GM19043 (cell line): ENCODE measurements at regions not wholly inside any gene's neighbourhood (a gene's known extent, or its start where the extent isn't known, plus 50 kb on each side); places are given as distances from the start of the nearest gene placed in this dataset.

ENCODE experiments used
- ATAC-seq: cut with Tn5 transposase; IDR thresholded peaks from one replicate; pipeline ENCODE4 v1.9.1; 2021; ENCODE audit warnings: low read depth; ENCODE audit not compliant: unreplicated experiment

DNA sequence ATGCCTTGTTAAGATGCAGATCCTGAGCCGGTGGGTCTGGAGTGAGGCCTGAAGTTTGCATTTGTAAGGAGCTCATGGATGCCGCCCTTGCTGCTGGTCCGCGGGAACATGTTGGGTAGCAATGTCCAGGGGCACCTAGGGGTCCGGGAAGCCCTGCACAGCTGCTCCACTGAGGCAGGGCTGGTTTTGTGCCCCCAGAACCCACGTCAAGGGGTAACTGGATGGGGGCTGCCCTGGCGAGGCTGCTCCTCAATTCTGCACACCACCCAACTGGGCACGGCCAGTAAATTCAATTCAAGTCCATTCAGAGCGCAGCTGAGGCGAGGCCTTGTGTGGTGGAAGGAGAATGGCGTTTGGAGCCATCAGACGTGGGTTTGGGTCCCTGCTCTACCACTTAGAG lies 246.3 kb upstream of the PITRM1 start:
- no peak for ATAC-seq

DNA sequence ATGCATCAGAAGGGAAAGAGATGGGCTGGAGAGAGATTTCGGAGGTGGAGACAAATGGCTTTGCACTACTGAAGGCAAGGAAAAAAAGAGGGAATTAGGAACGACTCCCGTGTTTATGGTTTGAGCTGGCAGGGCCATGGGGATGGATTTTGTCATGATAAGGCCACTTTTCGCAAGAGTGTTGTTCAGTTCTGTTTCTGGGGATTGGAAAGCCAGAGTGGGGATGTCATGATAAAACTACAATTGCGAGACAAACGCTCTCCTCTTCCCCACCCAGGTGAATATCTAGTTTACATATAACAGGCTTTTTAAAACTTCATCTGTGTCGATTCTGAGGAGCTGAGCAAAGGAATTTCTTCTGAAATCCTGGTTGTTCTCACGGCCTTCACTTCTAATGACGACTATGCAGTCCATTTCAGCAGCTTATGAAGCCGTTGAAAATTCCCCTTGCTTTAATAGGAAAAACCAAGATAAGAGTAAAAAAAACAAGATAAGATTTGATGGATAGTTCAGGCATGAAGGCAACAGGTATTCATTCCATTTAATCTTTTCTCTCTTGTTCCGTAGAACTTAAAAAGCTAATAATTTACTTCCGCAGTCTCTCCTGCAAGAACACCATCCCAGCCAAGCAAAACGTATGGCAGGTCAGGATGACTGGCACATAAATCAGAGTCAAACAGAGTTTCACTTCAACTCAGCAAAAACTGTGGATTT lies 245.6 kb upstream of the PITRM1 start:
- ATAC-seq: no peak

DNA sequence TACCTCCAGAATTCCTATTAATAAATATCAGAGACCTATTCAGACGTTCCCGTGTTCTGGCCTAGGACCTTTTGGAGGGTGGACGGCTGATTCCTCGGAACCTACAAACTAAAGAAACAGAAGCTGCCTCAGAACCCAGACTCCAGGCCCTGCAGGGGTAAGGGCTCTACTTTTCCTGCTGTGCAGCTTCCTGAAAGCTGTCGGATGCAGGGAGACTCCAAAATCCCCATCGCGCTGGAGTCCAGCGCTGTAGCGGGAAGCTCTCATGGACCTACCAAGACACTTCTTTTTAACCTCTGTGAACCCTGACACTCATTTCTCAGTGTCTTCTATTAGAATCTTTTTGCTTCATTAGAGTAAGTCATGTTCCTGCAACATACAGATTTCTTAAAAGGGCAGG lies 244.5 kb upstream of the PITRM1 start:
- no peak for ATAC-seq

DNA sequence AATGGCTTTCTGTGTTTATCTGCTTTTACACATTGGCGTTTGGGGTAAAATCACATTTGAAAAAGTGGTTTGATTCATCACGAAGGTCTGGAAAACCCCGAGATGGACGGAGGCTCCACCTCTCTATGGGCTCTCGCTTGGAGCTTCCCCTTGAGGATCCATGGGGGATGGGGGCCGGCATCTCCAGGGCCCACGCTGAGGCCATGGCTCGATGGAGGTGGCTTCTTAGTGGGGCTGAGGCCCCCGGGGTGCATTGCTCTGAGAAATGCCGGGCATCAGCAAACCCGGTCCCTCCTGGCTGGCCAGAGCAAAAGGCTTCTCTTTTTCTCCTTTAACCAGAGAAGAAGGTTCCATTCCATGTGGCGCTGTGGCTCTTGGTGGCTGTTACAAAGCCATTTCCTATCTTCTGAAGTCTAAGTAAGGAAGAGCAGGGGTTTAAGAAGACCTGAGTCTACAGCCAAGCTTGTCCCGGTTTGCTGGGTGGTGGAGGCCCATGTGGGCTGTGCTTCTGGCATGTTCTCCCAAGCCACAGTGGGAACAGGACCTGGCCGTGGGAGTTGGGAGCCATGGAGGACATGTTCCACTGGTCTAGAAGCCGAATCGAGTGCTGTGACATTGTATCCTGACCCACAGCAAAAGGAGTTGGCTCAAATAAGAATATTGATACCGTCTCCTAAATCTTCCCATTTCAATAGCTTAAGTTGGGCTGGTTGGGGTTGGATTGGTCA lies 243.5 kb upstream of the PITRM1 start:
- no peak for ATAC-seq

DNA sequence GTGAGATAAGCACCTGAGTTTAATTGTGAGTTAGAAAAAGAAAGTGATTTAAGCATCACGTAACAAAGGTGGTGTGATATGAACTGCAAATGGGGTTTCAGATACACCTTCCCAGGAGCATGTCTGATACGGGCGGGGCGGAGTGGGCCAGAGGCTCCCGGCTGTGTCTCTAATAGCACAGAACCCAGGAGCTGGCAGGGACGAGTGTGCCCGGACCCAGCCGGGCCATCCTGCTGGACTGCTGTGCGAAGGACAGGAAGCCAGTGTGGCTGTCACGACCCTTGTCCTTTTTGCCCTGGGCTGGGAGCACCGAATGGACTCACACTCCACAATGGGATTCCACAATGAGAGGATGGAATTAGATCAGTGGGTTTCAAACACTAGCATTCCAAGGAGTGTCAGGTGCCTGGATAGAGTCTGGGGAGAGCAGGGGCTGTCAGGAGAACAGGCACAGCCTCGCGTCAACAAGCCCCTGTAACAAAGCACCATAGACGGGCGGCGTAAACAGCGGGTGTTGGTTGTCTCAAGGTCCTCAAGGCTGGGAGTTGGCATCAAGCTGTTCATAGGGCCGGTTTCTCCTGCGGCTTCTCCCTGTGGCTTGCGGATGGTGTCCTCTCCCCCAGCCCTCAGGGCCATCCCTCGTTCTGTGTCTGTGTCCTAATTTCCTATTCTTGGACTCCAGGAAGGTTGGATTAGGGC lies 242.6 kb upstream of the PITRM1 start:
- no peak for ATAC-seq

DNA sequence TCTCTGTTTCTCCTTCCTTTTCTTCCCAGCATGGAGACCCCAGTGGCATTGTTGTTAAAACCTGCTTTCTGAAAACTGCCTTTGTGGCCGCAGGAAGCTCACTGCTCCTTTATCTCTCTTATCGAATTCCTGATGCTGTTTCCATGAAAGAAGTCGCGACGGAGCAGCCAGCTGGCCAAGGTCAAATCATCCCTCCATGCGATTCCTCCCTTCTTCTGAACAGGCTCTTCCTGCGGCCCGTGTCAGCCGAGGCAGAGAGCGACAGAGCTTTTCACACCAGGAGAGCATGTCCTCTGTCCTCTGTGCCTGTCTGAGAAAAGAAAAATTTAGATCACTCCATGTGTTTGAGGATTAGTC lies 242.1 kb upstream of the PITRM1 start:
- ATAC-seq: no peak

DNA sequence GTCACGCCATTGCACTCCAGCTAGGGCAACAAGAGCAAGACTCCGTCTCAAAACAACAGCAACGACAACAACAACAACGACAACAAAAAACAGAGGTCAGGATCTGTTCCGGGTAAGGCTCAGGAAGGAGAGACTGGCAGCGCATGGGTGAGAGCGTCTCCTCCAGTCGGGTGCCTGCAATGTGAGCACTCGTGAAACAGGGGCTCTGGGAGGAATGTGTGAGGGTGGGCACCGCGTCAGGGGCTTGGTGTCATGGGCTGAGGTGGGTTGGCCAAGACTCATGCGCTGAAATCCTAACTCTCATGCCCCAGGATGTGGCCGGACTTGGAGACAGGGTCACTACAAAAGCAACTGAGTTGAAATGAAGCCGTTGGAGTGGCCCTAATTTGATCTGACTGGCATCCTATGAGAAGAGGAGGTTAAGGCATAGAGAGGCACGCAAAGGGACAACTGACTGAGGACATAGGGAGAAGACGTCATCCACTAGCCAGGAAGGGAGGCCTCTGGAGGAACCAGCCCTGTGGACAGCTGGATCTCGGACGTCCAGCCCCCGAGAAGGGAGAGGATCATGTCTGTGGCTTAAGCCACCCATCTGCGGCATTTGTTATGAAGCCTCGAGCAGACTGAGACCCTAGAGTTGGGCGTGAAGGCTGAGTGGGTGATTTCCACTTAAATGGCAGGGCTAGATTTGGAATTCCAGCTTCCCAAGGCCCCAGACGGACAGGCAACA lies 241.5 kb upstream of the PITRM1 start:
- ATAC-seq: no peak

DNA sequence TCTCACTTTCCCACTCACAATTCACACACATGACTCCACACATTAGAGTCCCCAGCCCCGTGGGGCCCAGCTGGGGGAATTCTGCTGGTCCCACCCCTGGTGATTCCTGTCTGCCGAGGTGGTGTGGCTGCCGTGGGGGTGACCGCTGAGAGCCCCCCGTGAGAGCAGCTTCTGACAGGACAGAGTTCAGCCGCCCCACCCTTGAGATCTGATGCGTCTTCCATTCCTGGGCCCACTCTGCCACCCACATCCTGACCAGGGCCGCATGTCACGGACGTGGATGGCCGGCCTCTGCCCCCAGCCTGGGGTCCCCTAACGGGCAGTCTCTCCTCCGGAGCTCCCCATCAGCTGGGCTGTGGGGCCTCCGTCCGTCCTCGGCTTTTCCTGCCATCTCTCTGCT lies 240.1 kb upstream of the PITRM1 start:
- ATAC-seq: no peak

DNA sequence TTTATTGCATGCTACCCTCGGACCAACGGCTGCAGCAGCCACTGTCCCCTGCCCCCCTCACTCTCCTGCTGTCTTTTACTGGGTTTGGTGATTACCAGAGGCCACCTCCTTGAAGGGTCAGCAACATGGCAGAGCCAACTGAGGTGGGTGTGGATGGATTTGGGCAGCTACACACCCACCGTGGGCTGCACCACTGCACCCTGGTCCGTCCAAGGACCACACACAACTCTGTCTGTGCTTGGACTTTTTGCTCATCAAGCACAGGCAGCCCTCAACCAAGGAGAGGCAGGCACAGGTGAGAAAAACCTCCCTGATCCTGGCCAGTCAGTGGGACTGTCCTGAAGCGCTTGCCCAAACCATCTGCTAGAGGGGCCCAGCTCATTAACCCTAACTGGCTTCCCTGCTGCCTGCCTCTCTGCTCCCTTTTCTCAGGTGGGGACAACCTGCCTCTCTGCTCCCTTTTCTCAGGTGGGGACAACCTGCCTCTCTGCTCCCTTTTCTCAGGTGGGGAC lies 239.5 kb upstream of the PITRM1 start:
- no peak for ATAC-seq

DNA sequence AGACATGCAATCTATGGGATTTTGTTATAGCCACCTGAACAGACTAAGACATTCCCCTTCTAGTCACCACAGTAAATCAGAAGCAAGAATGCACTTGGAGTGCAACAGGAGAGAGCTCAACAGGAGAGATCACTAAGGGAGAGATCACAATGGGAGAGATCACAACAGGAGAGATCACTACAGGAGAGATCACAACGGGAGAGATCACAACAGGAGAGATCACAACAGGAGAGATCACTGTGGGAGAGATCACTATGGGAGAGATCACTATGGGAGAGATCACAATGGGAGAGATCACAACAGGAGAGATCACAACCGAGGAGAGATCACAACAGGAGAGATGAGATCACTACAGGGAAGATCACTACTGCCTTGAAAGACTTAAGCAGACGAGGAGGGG lies 238.5 kb upstream of the PITRM1 start:
- ATAC-seq: no peak

DNA sequence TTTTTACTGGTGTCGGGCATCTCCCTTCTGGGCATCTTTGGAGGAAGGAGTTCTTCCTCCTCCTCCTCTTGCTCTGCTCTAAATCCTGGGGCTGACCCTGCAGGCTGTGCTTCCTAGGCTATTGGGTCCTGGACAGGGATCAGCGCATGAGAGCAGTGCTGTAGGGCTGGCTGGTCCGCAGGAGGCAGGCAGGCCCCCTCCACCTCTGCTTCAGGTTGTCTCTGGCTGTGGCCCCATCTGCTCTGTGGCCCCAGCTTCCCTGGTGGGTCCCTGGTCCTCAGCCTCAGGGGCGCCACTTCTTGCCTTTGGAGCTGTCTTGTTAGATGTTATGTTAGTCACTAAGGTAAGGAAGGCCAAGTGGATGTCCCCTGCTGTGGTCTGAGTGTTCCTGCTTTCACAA lies 237.3 kb upstream of the PITRM1 start:
- ATAC-seq: no peak

DNA sequence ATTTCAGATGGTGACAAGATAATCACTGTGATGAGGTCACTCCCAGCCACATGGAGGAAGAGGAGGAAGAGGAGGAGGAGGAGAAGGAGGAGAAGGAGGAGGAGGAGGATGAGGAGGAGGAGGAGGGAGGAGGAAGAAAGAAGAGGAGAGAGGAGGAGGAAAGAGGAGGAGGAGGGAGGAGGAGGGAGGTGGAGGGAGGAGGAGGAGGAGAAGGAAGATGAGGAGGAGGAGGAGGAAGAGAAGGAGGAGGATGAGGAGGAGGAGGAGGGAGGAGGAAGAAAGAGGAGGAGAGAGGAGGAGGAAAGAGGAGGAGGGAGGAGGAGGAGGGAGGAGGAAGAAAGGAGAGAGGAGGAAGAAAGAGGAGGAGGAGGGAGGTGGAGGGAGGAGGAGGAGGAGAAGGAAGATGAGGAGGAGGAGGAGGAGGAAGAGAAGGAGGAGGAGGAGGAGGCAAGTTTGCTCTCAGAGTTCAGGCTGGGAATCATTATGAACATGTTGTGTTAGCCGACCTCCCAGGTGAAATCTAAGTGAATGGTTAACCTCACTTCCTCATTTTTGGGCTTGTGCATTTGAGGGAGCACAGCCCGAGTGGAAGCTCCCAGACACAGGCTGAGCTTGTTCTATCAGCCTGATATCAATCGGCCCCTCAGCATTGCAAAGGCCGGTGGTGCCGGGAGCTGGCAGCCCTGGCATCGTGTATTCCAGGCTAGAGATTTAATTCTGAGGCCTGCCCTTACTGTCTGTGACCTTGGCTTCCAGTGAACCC lies 236.2 kb upstream of the PITRM1 start:
- peak; percentile 79 for ATAC-seq

DNA sequence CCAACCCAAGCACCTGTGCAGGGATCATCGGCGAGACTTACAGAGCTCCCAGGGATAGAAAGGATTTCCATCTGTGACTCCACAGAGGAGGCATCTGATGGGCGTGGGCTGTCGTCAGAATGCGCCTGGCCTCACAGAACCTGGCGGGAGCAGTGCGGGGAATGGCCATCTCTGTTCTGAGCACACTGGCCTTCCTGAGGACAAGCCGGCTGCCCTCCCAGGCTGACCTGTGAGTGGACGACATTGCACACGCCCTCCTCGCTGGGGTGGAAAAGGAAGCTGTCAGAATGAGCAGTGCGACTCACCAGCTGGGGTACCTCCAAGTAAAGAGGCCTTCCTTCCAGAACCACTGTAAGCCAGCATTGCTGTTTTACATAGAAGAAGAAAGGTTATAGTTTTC lies 234.6 kb upstream of the PITRM1 start:
- no peak for ATAC-seq

DNA sequence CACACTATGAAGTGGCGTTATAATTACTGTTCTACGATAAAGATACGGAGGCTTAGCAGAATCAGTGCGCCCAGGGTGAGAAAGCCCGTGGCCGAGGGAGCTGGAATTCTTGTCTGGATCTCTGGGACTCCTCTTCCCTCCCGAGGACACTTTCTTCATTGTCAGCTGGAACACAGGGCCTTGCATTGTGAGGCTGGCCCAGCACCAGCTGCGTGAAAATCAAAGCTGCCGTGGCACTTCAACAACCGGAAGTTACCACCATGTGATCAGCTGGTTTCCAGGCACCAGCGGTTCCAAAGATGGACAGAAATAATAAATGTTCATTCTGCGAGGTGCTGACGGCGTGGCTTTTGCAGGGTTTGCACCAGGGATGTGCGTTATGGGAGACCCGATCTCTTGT lies 234.0 kb upstream of the PITRM1 start:
- no peak for ATAC-seq

DNA sequence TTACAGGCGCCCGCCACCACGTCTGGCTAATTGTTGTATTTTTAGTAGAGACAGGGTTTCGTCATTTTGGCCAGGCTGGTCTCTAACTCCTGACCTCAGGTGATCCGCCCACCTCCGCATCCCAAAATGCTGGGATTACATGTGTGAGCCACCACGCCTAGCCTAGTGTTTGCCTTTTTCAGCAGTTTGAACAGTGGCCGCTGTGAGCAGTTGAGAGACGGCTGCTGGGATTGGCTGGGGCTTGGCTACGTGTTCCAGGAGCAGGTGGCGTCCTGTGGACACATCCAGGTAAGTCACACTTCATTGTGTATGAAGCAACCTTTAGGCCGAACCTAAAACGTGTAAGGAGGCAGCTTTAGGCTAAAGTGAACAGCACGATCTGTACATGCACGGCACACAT lies 231.8 kb upstream of the PITRM1 start:
- no peak for ATAC-seq

DNA sequence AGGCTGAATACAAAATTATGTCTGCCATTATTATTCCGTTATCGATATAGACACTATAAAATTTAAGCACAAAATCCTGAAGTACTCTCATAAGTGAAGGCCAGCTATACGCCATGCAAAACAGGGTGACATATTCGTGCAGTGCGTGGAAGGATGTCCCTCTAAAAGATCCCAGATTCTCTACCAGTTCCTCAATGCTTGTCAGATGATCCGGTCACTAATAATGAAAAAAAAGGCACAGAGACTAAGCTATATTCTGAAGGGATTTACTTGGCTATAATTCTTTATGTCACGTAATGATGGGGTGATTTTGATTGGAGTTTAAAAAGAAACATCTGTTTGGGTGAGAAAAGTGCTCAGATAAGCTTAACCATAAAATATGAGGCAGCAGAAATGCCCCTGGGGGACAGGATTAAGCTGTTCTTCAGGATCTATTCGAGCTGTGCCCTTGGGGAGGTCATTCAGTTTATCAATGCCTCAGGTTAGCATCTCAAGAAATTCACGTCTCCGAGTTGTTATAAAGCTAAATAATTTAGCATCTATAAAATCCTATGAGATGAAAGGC lies 229.7 kb upstream of the PITRM1 start:
- ATAC-seq: no peak

DNA sequence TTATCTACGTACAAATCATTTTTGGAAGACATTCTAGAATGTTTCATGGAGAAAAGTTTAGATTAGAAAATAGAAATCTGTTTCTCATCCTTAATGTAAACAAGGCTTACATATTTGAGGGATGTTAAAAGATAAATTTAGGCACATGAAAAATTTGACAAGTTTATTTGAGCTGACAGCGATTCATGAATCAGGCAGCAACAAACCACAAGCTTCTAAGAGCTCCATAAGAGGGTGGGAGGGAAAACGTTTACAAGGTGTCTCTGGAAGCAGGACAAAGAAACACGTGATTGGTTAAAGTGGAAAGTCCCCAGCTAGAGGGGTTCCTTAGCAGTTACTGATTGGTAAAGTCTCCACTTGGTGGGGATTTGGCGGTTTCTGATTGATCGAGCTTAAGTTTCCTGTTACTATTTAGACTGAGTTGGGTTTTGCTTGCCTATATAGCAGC lies 228.9 kb upstream of the PITRM1 start:
- ATAC-seq: no peak

DNA sequence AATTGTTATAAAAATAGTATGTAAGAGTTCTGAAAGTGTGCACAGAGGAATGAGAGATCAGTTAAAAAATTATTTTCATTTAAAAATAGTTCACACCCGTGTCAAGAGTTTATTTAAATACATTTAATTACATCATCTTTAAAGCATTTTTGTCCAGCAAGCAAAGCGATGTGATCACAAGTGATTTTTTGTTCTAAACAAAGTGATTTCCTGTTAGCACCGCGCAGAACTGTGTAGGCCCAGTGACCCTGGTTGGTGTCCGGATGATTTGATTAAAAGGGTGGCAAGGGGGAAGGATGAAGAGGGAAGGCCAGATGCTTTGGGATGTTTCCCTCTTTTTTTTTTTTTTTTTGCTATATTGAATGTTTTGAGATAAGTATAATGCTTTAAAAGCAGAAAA lies 227.8 kb upstream of the PITRM1 start:
- no peak for ATAC-seq

DNA sequence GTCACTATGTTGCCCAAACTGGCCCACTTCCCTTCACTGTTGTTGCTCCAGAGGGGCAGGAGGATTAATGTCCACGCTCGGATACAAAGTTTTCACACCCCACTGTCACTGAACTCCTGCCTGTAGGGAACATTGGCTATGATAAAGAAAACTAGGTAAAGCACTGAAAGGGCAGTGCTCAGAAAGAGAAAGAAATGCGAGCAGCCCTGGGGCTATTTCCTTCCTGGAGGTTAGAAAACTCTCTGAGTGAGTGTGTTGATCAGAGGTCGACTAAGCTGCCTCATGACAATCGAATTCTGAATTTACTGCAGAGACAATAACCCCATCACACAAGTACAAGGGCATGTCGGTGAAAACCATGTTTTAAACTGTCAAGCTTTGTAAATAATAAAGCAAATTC lies 227.2 kb upstream of the PITRM1 start:
- ATAC-seq: no peak
